GM19452 (cell line): ENCODE measurements at regions not wholly inside any gene's neighbourhood (a gene's known extent, or its start where the extent isn't known, plus 50 kb on each side); places are given as distances from the start of the nearest gene placed in this dataset.
"Not testable (repeated sequence)": the region's sequence is repeated elsewhere in the genome, so short reads cannot be mapped to it uniquely, and the experiment has no call there.

Experiments used
- ATAC-seq: cut with Tn5 transposase; IDR thresholded peaks from one replicate; pipeline ENCODE4 v1.9.1; 2021; ENCODE audit not compliant: unreplicated experiment

- ATAC-seq, result no peak
These were observed 290.6 kb upstream of the KLF3 start for GRCh38 chr4:38373375-38373774.

GRCh38 chr4:38377195-38377594 lies 286.8 kb upstream of the KLF3 start:
- ATAC-seq, result no peak

GRCh38 chr4:38378478-38378877 lies 285.5 kb upstream of the KLF3 start:
- no peak for ATAC-seq

GRCh38 chr4:38381788-38382187 lies 282.2 kb upstream of the KLF3 start:
- ATAC-seq, result no peak

GRCh38 chr4:38382520-38382919 lies 281.5 kb upstream of the KLF3 start:
- no peak for ATAC-seq

- ATAC-seq, result no peak
These were observed 280.3 kb upstream of the KLF3 start for GRCh38 chr4:38383646-38384121.

GRCh38 chr4:38385093-38386004 lies 278.6 kb upstream of the KLF3 start:
- no peak for ATAC-seq

GRCh38 chr4:38386005-38386551 lies 277.9 kb upstream of the KLF3 start:
- ATAC-seq, result no peak

GRCh38 chr4:38386654-38387188 lies 277.3 kb upstream of the KLF3 start:
- ATAC-seq, result no peak

GRCh38 chr4:38387348-38387747 lies 276.7 kb upstream of the KLF3 start:
- ATAC-seq, result no peak

- no peak for ATAC-seq
These were observed 276.2 kb upstream of the KLF3 start for GRCh38 chr4:38387819-38388218.

GRCh38 chr4:38388907-38389306 lies 275.1 kb upstream of the KLF3 start:
- ATAC-seq, result not testable (repeated sequence)

GRCh38 chr4:38390969-38391545 lies 272.9 kb upstream of the KLF3 start:
- ATAC-seq, result no peak

GRCh38 chr4:38392223-38392855 lies 271.7 kb upstream of the KLF3 start:
- ATAC-seq, result no peak

- no peak for ATAC-seq
These were observed 267.9 kb upstream of the KLF3 start for GRCh38 chr4:38396091-38396490.

GRCh38 chr4:38396845-38397547 lies 267.0 kb upstream of the KLF3 start:
- no peak for ATAC-seq

- ATAC-seq, result no peak
These were observed 263.1 kb upstream of the KLF3 start for GRCh38 chr4:38400946-38401345.

GRCh38 chr4:38406243-38406642 lies 257.8 kb upstream of the KLF3 start:
- no peak for ATAC-seq

GRCh38 chr4:38409852-38410251 lies 254.1 kb upstream of the KLF3 start:
- no peak for ATAC-seq

- ATAC-seq, result peak; percentile 66
These were observed 252.9 kb upstream of the KLF3 start for GRCh38 chr4:38411092-38411491.
